ENCODE measurements at regions not wholly inside any gene's neighbourhood (a gene's known extent, or its start where the extent isn't known, plus 50 kb on each side); places are given as distances from the start of the nearest gene placed in this dataset.

GRCh38 chr21:28712411-28712810, 280.3 kb downstream of the LTN1 start:
- TF ChIP-seq POLR2A (IDR thresholded peaks at IDR 0.05) (no peak), CTCF (IDR thresholded peaks at IDR 0.05) (no peak), POLR2AphosphoS5 (IDR thresholded peaks at IDR 0.05) (no peak), EP300 (IDR thresholded peaks at IDR 0.05) (no peak)
